GM18868 (cell line): ENCODE measurements at regions not wholly inside any gene's neighbourhood (a gene's known extent, or its start where the extent isn't known, plus 50 kb on each side); places are given as distances from the start of the nearest gene placed in this dataset.
A peak's percentile ranks its signal among the peaks of the same experiment; 100 is the strongest.
"Not testable (repeated sequence)": the region's sequence is repeated elsewhere in the genome, so short reads cannot be mapped to it uniquely, and the experiment has no call there.

ENCODE experiments used
- ATAC-seq: cut with Tn5 transposase; IDR thresholded peaks from one replicate; pipeline ENCODE4 v1.9.1; 2021; ENCODE audit warnings: mild to moderate bottlenecking, moderate library complexity; ENCODE audit not compliant: unreplicated experiment

- no peak for ATAC-seq
Observed at GRCh38 chr2:8438996-8439395, 242.9 kb upstream of the ID2 start.

GRCh38 chr2:8440029-8440778 lies 241.7 kb upstream of the ID2 start:
- no peak for ATAC-seq

GRCh38 chr2:8441371-8441770 lies 240.5 kb upstream of the ID2 start:
- ATAC-seq, result no peak

- ATAC-seq, result peak; percentile 60
Observed at GRCh38 chr2:8441986-8442385, 239.9 kb upstream of the ID2 start.

- peak; percentile 68 for ATAC-seq
Observed at GRCh38 chr2:8442833-8443486, 238.9 kb upstream of the ID2 start.

GRCh38 chr2:8445580-8445979 lies 236.3 kb upstream of the ID2 start:
- no peak for ATAC-seq

GRCh38 chr2:8446751-8447150 lies 235.1 kb upstream of the ID2 start:
- ATAC-seq, result not testable (repeated sequence)

- no peak for ATAC-seq
Observed at GRCh38 chr2:8447610-8448221, 234.1 kb upstream of the ID2 start.

- no peak for ATAC-seq
Observed at GRCh38 chr2:8448824-8449556, 232.9 kb upstream of the ID2 start.

- ATAC-seq, result no peak
Observed at GRCh38 chr2:8451273-8451672, 230.6 kb upstream of the ID2 start.

GRCh38 chr2:8452296-8452695 lies 229.6 kb upstream of the ID2 start:
- ATAC-seq, result no peak

GRCh38 chr2:8452979-8453903 lies 228.6 kb upstream of the ID2 start:
- ATAC-seq, result no peak

GRCh38 chr2:8453904-8454302 lies 228.0 kb upstream of the ID2 start:
- no peak for ATAC-seq

GRCh38 chr2:8454797-8455196 lies 227.1 kb upstream of the ID2 start:
- ATAC-seq, result no peak

- no peak for ATAC-seq
Observed at GRCh38 chr2:8455236-8456150, 226.4 kb upstream of the ID2 start.

- ATAC-seq, result peak; percentile 54
Observed at GRCh38 chr2:8456151-8457091, 225.4 kb upstream of the ID2 start.

GRCh38 chr2:8457092-8457481 lies 224.8 kb upstream of the ID2 start:
- no peak for ATAC-seq
